H9 (cell line): ENCODE measurements at regions not wholly inside any gene's neighbourhood (a gene's known extent, or its start where the extent isn't known, plus 50 kb on each side); places are given as distances from the start of the nearest gene placed in this dataset.

Experiments
- DNase-seq: peaks from one replicate; pipeline ENCODE4 v3.0.0-alpha.2; 2017
- H2AFZ ChIP-seq: one replicate; pipeline ENCODE4 v1.6.1; 2013; ENCODE audit warnings: mild to moderate bottlenecking, low read length, control low read depth, moderate library complexity
- H2AK5ac ChIP-seq: 2 replicates; pipeline ENCODE4 v1.6.1; 2013; ENCODE audit warnings: low read length, control low read depth, mixed read lengths; ENCODE audit not compliant: insufficient read length
- H2BK120ac ChIP-seq: one replicate; pipeline ENCODE4 v1.6.1; 2013; ENCODE audit warnings: low read depth, mild to moderate bottlenecking, low read length, control low read depth, inconsistent platforms; ENCODE audit not compliant: poor library complexity, severe bottlenecking
- H2BK12ac ChIP-seq: 2 replicates; pipeline ENCODE4 v1.6.1; 2013; ENCODE audit warnings: low read length, control low read depth, mixed read lengths, low read depth; ENCODE audit not compliant: insufficient read length
- H2BK15ac ChIP-seq: 2 replicates; pipeline ENCODE4 v1.6.1; 2013; ENCODE audit warnings: low read depth, low read length, control low read depth
- H2BK20ac ChIP-seq: one replicate; pipeline ENCODE4 v1.6.1; 2013; ENCODE audit warnings: low read depth, mild to moderate bottlenecking, low read length, control low read depth, inconsistent platforms; ENCODE audit not compliant: poor library complexity, severe bottlenecking
- H2BK5ac ChIP-seq: 2 replicates; pipeline ENCODE4 v1.6.1; 2013; ENCODE audit warnings: low read length, control low read depth, mixed read lengths; ENCODE audit not compliant: insufficient read length
- H3K14ac ChIP-seq: 2 replicates; pipeline ENCODE4 v1.6.1; 2013; ENCODE audit warnings: low read length, control low read depth; ENCODE audit not compliant: insufficient read depth
- H3K18ac ChIP-seq: 2 replicates; pipeline ENCODE4 v1.6.1; 2013; ENCODE audit warnings: low read depth, mild to moderate bottlenecking, mixed read lengths, low read length, control low read depth; ENCODE audit not compliant: insufficient read length
- H3K23ac ChIP-seq: 2 replicates; pipeline ENCODE4 v1.6.1; 2013; ENCODE audit warnings: low read length, control low read depth, mixed read lengths, low read depth; ENCODE audit not compliant: insufficient read length
- H3K23me2 ChIP-seq: 2 replicates; pipeline ENCODE4 v1.6.1; 2013; ENCODE audit warnings: low read depth, mild to moderate bottlenecking, mixed read lengths, low read length, control low read depth; ENCODE audit not compliant: insufficient read length, poor library complexity, severe bottlenecking
- H3K27ac ChIP-seq: 2 replicates; pipeline ENCODE4 v1.5.1; 2013; ENCODE audit warnings: low read length, control low read depth, mixed read lengths, low read depth; ENCODE audit not compliant: insufficient read length
- H3K27me3 ChIP-seq: 2 replicates; pipeline ENCODE4 v1.6.1; 2013; ENCODE audit warnings: low read length, control low read depth, inconsistent platforms; ENCODE audit not compliant: insufficient read depth
- H3K4ac ChIP-seq: 2 replicates; pipeline ENCODE4 v1.6.1; 2013; ENCODE audit warnings: low read depth, mild to moderate bottlenecking, control low read depth, inconsistent platforms, low read length, moderate library complexity
- H3K4me1 ChIP-seq: 2 replicates; pipeline ENCODE4 v1.6.1; 2013; ENCODE audit warnings: low read length, control low read depth, inconsistent platforms; ENCODE audit not compliant: insufficient read depth
- H3K4me2 ChIP-seq: 2 replicates; pipeline ENCODE4 v1.6.1; 2013; ENCODE audit warnings: low read length, control low read depth, mixed read lengths; ENCODE audit not compliant: insufficient read length, insufficient read depth
- H3K56ac ChIP-seq: 2 replicates; pipeline ENCODE4 v1.6.1; 2013; ENCODE audit warnings: low read depth, mild to moderate bottlenecking, mixed read lengths, low read length, control low read depth; ENCODE audit not compliant: insufficient read length
- H3K79me1 ChIP-seq: 2 replicates; pipeline ENCODE4 v1.6.1; 2013; ENCODE audit warnings: low read depth, mild to moderate bottlenecking, moderate library complexity, low read length, control low read depth, inconsistent platforms; ENCODE audit not compliant: insufficient read depth, poor library complexity, severe bottlenecking
- H3K79me2 ChIP-seq: 2 replicates; pipeline ENCODE4 v1.6.1; 2013; ENCODE audit warnings: low read length, control low read depth, inconsistent platforms; ENCODE audit not compliant: insufficient read depth
- H3K9ac ChIP-seq: 2 replicates; pipeline ENCODE4 v1.6.1; 2013; ENCODE audit warnings: low read length, control low read depth, mixed read lengths; ENCODE audit not compliant: insufficient read length; ENCODE audit errors: extremely low read depth
- H3K9me3 ChIP-seq: one replicate; pipeline ENCODE4 v1.6.1; 2013; ENCODE audit warnings: low read depth, low read length, inconsistent platforms; ENCODE audit not compliant: control insufficient read depth
- H3T11ph ChIP-seq: one replicate; pipeline ENCODE4 v1.6.1; 2013; ENCODE audit warnings: mild to moderate bottlenecking, low read length, control low read depth, inconsistent platforms
- H4K20me1 ChIP-seq: one replicate; pipeline ENCODE4 v1.6.1; 2013; ENCODE audit not compliant: control insufficient read depth, insufficient read length, insufficient read depth
- H4K5ac ChIP-seq: 2 replicates; pipeline ENCODE4 v1.6.1; 2013; ENCODE audit warnings: low read depth, mild to moderate bottlenecking, mixed read lengths, low read length, control low read depth; ENCODE audit not compliant: insufficient read length
- H4K8ac ChIP-seq: replicated peaks from 2 replicates; pipeline ENCODE4 v1.6.1; 2013; ENCODE audit warnings: low read length, control low read depth, mixed read lengths, low read depth; ENCODE audit not compliant: insufficient read length
- H4K91ac ChIP-seq: 2 replicates; pipeline ENCODE4 v1.6.1; 2013; ENCODE audit warnings: low read depth, mild to moderate bottlenecking, moderate library complexity, mixed read lengths, low read length, control low read depth; ENCODE audit not compliant: insufficient read length
- H3K27ac Mint-ChIP-seq, 3 experiments: 2 replicates in 2 of 3; 3 replicates in 1 of 3; pipeline ENCODE4 v1.8.0; 2020 to 2021; ENCODE audit warnings: mixed read lengths in 3 of 3, mild to moderate bottlenecking in 1 of 3, moderate library complexity in 1 of 3
- H3K27me3 Mint-ChIP-seq: 2 replicates; pipeline ENCODE4 v1.8.0; 2021; ENCODE audit warnings: low read depth, mild to moderate bottlenecking, moderate library complexity, mixed read lengths
- H3K36me3 Mint-ChIP-seq, 3 experiments: 2 replicates in 2 of 3; 3 replicates in 1 of 3; pipeline ENCODE4 v1.8.0; 2020 to 2021; ENCODE audit warnings: low read depth in 3 of 3, mixed read lengths in 3 of 3; ENCODE audit not compliant: insufficient read depth in 1 of 3
- H3K4me1 Mint-ChIP-seq, 2 experiments: 2 replicates each; pipeline ENCODE4 v1.8.0; 2020; ENCODE audit warnings: mixed read lengths in 2 of 2
- H3K4me3 Mint-ChIP-seq, 2 experiments: 2 replicates in 1 of 2; 3 replicates in 1 of 2; pipeline ENCODE4 v1.8.0; 2020 to 2021; ENCODE audit warnings: mild to moderate bottlenecking in 2 of 2, mixed read lengths in 2 of 2, moderate library complexity in 1 of 2
- H3K9me3 Mint-ChIP-seq, 2 experiments: 2 replicates in 1 of 2; 3 replicates in 1 of 2; pipeline ENCODE4 v1.8.0; 2020; ENCODE audit warnings: mild to moderate bottlenecking in 2 of 2, mixed read lengths in 2 of 2, moderate library complexity in 1 of 2
- WGBS: extraction: QIAGEN DNeasy Blood & Tissue Kit; methylation state at CpG from one replicate; pipeline ENCODE4 v1.1.7; 2013; ENCODE audit warnings: missing lambda C conversion rate, low lambda C conversion rate, mixed read lengths; ENCODE audit not compliant: insufficient read length; ENCODE audit errors: extremely low coverage; 5-methylcytosine and 5-hydroxymethylcytosine counted together
- TF ChIP-seq, protein P1 (sequence below): fragments of 200-600 bp; sonication (generic); conservative IDR thresholded peaks from 3 replicates; pipeline ENCODE4 v1.8.0; 2021; ENCODE audit warnings: antibody characterized with exemption, mild to moderate bottlenecking

DNA sequence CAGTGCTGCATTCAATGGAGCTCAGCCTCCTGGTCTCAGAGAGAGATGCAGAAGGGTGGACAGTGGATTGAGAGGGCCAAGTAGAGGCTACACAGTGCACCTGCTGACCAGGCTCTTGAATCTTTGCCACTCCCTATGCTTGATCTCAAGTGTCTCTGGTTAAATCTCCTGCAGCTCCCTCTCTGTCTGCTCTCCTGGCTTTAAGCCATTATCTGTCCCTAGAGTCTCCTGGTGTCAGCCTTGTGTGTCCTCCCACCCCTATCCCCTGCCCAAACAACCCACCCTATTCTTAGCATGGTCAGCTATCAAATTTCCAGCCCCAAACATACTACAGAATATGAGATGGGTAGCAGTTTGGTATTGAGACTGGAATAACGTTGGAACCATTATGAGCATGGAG, 479.3 kb upstream of the CELF2 start:
- H2BK12ac ChIP-seq = no peak overlapping the region
- H3K27ac Mint-ChIP-seq = no peak overlapping the region
- no peak overlapping the region for H4K5ac ChIP-seq
- H3T11ph ChIP-seq = no peak overlapping the region
- no peaks in the 10 kb centered on the region for H3K9me3 Mint-ChIP-seq
- H3K36me3 Mint-ChIP-seq = no peaks in the 10 kb centered on the region; a peak in 1 of 7 replicates
- no peak overlapping the region for H2BK20ac ChIP-seq
- H3K9me3 ChIP-seq = no peaks in the 10 kb centered on the region
- H3K79me1 ChIP-seq = no peaks in the 10 kb centered on the region
- no peak for DNase-seq
- no peak overlapping the region for H3K14ac ChIP-seq
- no peak overlapping the region for H2AK5ac ChIP-seq
- no peaks in the 10 kb centered on the region for H4K20me1 ChIP-seq
- no peak overlapping the region for H3K9ac ChIP-seq
- no peak overlapping the region for H3K56ac ChIP-seq
- H3K18ac ChIP-seq = no peak overlapping the region
- H3K4me3 Mint-ChIP-seq = no peak overlapping the region
- H3K23me2 ChIP-seq = no peaks in the 10 kb centered on the region
- H4K8ac ChIP-seq = no peak overlapping the region
- H3K4me1 Mint-ChIP-seq = peaks cover 10 to 17% of the 10 kb centered on the region in 2 experiments
- no peaks in the 10 kb centered on the region for H3K79me2 ChIP-seq
- no peak overlapping the region for H2AFZ ChIP-seq
- H3K27me3 ChIP-seq = no peaks in the 10 kb centered on the region
- no peak overlapping the region for H2BK120ac ChIP-seq
- H4K91ac ChIP-seq = no peak overlapping the region
- no peaks in the 10 kb centered on the region for H3K4me1 ChIP-seq
- H2BK5ac ChIP-seq = no peak overlapping the region
- no peak overlapping the region for H3K23ac ChIP-seq
- H3K4me2 ChIP-seq = no peak overlapping the region
- H3K27ac ChIP-seq = no peak overlapping the region
- H3K4ac ChIP-seq = no peak overlapping the region
- H2BK15ac ChIP-seq = no peak overlapping the region
- no CpG with 5 or more reads among the region's 1 CpG for WGBS
- peaks cover 1% of the 10 kb centered on the region; the same call in 1 of the 2 replicates for H3K27me3 Mint-ChIP-seq
- TF ChIP-seq, protein P1, sequence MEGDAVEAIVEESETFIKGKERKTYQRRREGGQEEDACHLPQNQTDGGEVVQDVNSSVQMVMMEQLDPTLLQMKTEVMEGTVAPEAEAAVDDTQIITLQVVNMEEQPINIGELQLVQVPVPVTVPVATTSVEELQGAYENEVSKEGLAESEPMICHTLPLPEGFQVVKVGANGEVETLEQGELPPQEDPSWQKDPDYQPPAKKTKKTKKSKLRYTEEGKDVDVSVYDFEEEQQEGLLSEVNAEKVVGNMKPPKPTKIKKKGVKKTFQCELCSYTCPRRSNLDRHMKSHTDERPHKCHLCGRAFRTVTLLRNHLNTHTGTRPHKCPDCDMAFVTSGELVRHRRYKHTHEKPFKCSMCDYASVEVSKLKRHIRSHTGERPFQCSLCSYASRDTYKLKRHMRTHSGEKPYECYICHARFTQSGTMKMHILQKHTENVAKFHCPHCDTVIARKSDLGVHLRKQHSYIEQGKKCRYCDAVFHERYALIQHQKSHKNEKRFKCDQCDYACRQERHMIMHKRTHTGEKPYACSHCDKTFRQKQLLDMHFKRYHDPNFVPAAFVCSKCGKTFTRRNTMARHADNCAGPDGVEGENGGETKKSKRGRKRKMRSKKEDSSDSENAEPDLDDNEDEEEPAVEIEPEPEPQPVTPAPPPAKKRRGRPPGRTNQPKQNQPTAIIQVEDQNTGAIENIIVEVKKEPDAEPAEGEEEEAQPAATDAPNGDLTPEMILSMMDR = no peak
